ENCODE measurements at regions not wholly inside any gene's neighbourhood (a gene's known extent, or its start where the extent isn't known, plus 50 kb on each side); places are given as distances from the start of the nearest gene placed in this dataset.
"Not testable (repeated sequence)": the region's sequence is repeated elsewhere in the genome, so short reads cannot be mapped to it uniquely, and the experiment has no call there.

GRCh38 chr6:120473804-120474203, 860.5 kb downstream of the TBC1D32 start:
- DNase-seq, result no peak

GRCh38 chr6:120468486-120468885, 865.8 kb downstream of the TBC1D32 start:
- DNase-seq, result no peak

- no peak for DNase-seq
These were observed 882.8 kb downstream of the TBC1D32 start for GRCh38 chr6:120451508-120451907.

- no peak for DNase-seq
These were observed 886.7 kb downstream of the TBC1D32 start for GRCh38 chr6:120447605-120448004.

GRCh38 chr6:120432840-120433239, 901.4 kb downstream of the TBC1D32 start:
- not testable (repeated sequence) for DNase-seq

- DNase-seq, result no peak
These were observed 902.4 kb downstream of the TBC1D32 start for GRCh38 chr6:120431841-120432240.

- DNase-seq, result no peak
These were observed 922.9 kb downstream of the TBC1D32 start for GRCh38 chr6:120411394-120411793.

GRCh38 chr6:120410586-120410985, 923.7 kb downstream of the TBC1D32 start:
- no peak for DNase-seq

- no peak for DNase-seq
These were observed 926.6 kb downstream of the TBC1D32 start for GRCh38 chr6:120407696-120408095.

GRCh38 chr6:120405947-120406346, 928.3 kb downstream of the TBC1D32 start:
- no peak for DNase-seq

GRCh38 chr6:120395784-120396183, 938.5 kb downstream of the TBC1D32 start:
- DNase-seq, result no peak

- DNase-seq, result no peak
These were observed 939.0 kb downstream of the TBC1D32 start for GRCh38 chr6:120395330-120395729.

- no peak for DNase-seq
These were observed 941.3 kb downstream of the TBC1D32 start for GRCh38 chr6:120392941-120393340.

- DNase-seq, result no peak
These were observed 949.6 kb downstream of the TBC1D32 start for GRCh38 chr6:120384671-120385070.

- DNase-seq, result no peak
These were observed 950.6 kb downstream of the TBC1D32 start for GRCh38 chr6:120383681-120384080.

- no peak for DNase-seq
These were observed 955.6 kb downstream of the TBC1D32 start for GRCh38 chr6:120378582-120379220.

- DNase-seq, result no peak
These were observed 961.1 kb downstream of the TBC1D32 start for GRCh38 chr6:120373185-120373584.

- no peak for DNase-seq
These were observed 970.9 kb downstream of the TBC1D32 start for GRCh38 chr6:120363429-120363828.

- DNase-seq, result not testable (repeated sequence)
These were observed 975.7 kb downstream of the TBC1D32 start for GRCh38 chr6:120358535-120358934.

- DNase-seq, result no peak
These were observed 976.8 kb downstream of the TBC1D32 start for GRCh38 chr6:120357447-120357846.

- no peak for DNase-seq
These were observed 978.5 kb downstream of the TBC1D32 start for GRCh38 chr6:120355822-120356221.

- DNase-seq, result no peak
These were observed 979.7 kb downstream of the TBC1D32 start for GRCh38 chr6:120354452-120355098.

GRCh38 chr6:120352491-120352890, 981.8 kb downstream of the TBC1D32 start:
- DNase-seq, result no peak

- DNase-seq, result no peak
These were observed 985.4 kb downstream of the TBC1D32 start for GRCh38 chr6:120348926-120349325.

GRCh38 chr6:120328521-120328920, 979.0 kb upstream of the MAN1A1 start:
- DNase-seq, result no peak
